Endothelial cell of umbilical vein (primary cell): ENCODE measurements at regions not wholly inside any gene's neighbourhood (a gene's known extent, or its start where the extent isn't known, plus 50 kb on each side); places are given as distances from the start of the nearest gene placed in this dataset.

Source experiments
- BruUV-seq: library from RNA; stranded (reverse); fragments of 400-500 nt; replicated peaks from 2 replicates; lab custom pipeline; 2021; lab: Mats Ljungman, UMichigan
- CTCF ChIA-PET: fragments of 300-600, 350-600 bp; sonication (Branson Sonifier 250); formaldehyde crosslinking; loops from one replicate; lab custom pipeline; 2021; ENCODE audit warnings: antibody characterized with exemption, inconsistent platforms; lab: Charles Lee
- POLR2A ChIA-PET: fragments of 300-600, 350-600 bp; sonication (Branson Sonifier 250); formaldehyde crosslinking; loops from one replicate; lab custom pipeline; 2021; ENCODE audit warnings: antibody characterized with exemption, inconsistent platforms; lab: Charles Lee
- DNase-seq: peaks from one replicate; pipeline ENCODE4 v3.0.0-alpha.2; 2011; ENCODE audit warnings: low read depth, low spot score
- FAIRE-seq: peaks from 2 replicates; lab custom pipeline; 2011; peaks lifted over from hg19 to GRCh38; lab: Jason Lieb, UNC
- H2AFZ ChIP-seq: 2 replicates; pipeline ENCODE4 v1.6.0; 2012; ENCODE audit warnings: low read depth, low read length, control low read depth, inconsistent platforms
- H3K27ac ChIP-seq: 2 replicates; pipeline ENCODE4 v1.5.1; 2011; ENCODE audit warnings: low read depth, mild to moderate bottlenecking, control low read depth, low read length, moderate library complexity; ENCODE audit not compliant: insufficient read depth
- H3K27me3 ChIP-seq, 2 experiments: 2 replicates each; pipeline versions ENCODE4 v1.6.0 to v1.6.1; 2011; ENCODE audit warnings: low read length in 2 of 2, mixed read lengths in 1 of 2; ENCODE audit not compliant: control insufficient read depth in 2 of 2, insufficient read depth in 2 of 2
- H3K36me3 ChIP-seq, 2 experiments: 2 replicates in 1 of 2; 3 replicates in 1 of 2; pipeline ENCODE4 v1.5.1; 2011; ENCODE audit warnings: low read length in 2 of 2, mild to moderate bottlenecking in 1 of 2, moderate library complexity in 1 of 2; ENCODE audit not compliant: control insufficient read depth in 2 of 2, insufficient read depth in 2 of 2; ENCODE audit errors: extremely low read depth in 1 of 2
- H3K4me1 ChIP-seq: 3 replicates; pipeline ENCODE4 v1.5.1; 2011; ENCODE audit warnings: mild to moderate bottlenecking, low read length; ENCODE audit not compliant: control insufficient read depth, insufficient read depth; ENCODE audit errors: extremely low read depth
- H3K4me2 ChIP-seq: 2 replicates; pipeline ENCODE4 v1.6.1; 2011; ENCODE audit warnings: low read length, control low read depth, mixed read lengths; ENCODE audit not compliant: insufficient read depth
- H3K4me3 ChIP-seq, 3 experiments: fragments of 200-600 bp in 1 of 3; sonication (generic), shearing (Covaris generic) in 1 of 3; replicated peaks in 1 of 3; 2 replicates each; pipeline ENCODE4 v1.5.1; 2011 to 2016; ENCODE audit warnings: control low read depth in 3 of 3, low read length in 3 of 3, mild to moderate bottlenecking in 2 of 3, inconsistent platforms in 1 of 3, low read depth in 1 of 3, moderate library complexity in 1 of 3; ENCODE audit not compliant: insufficient read depth in 1 of 3
- H3K79me2 ChIP-seq: 2 replicates; pipeline ENCODE4 v1.6.0; 2012; ENCODE audit warnings: low read length, inconsistent platforms; ENCODE audit not compliant: control insufficient read depth, insufficient read depth
- H3K9ac ChIP-seq: replicated peaks from 2 replicates; pipeline ENCODE3; 2011; ENCODE audit warnings: low read length, control low read depth; ENCODE audit not compliant: insufficient read depth; ENCODE audit errors: extremely low read depth
- H3K9me1 ChIP-seq: replicated peaks from 3 replicates; pipeline ENCODE4 v1.6.0; 2011; ENCODE audit warnings: mild to moderate bottlenecking, low read length; ENCODE audit not compliant: control insufficient read depth, insufficient read depth; ENCODE audit errors: extremely low read depth
- H3K9me3 ChIP-seq: replicated peaks from 2 replicates; pipeline ENCODE4 v1.5.1; 2012; ENCODE audit warnings: low read length, inconsistent platforms; ENCODE audit not compliant: control insufficient read depth, insufficient read depth
- H4K20me1 ChIP-seq: replicated peaks from 2 replicates; pipeline ENCODE3; 2011; ENCODE audit warnings: mild to moderate bottlenecking, low read length; ENCODE audit not compliant: control insufficient read depth, insufficient read depth; ENCODE audit errors: extremely low read depth
- EZH2 ChIP-seq: IDR thresholded peaks from 2 replicates; pipeline ENCODE4 v1.6.1; 2012; ENCODE audit warnings: borderline replicate concordance, low read depth, mild to moderate bottlenecking, moderate library complexity, low read length, inconsistent platforms; ENCODE audit not compliant: severe bottlenecking
- FOS ChIP-seq: IDR thresholded peaks from 2 replicates; pipeline ENCODE4 v1.6.1; 2011; ENCODE audit warnings: mild to moderate bottlenecking, low read length, moderate library complexity, borderline replicate concordance; ENCODE audit not compliant: insufficient read depth
- GATA2 ChIP-seq: IDR thresholded peaks from 2 replicates; pipeline ENCODE4 v1.7.0; 2011; ENCODE audit warnings: low read depth, mild to moderate bottlenecking, moderate library complexity, mixed read lengths, low read length; ENCODE audit not compliant: insufficient read length, insufficient read depth
- JUN ChIP-seq: IDR thresholded peaks from 2 replicates; pipeline ENCODE4 v1.6.1; 2011; ENCODE audit warnings: borderline replicate concordance, low read depth; ENCODE audit not compliant: insufficient read length, insufficient read depth
- MYC ChIP-seq: IDR thresholded peaks from one replicate; pipeline ENCODE4 v1.6.1; 2011; ENCODE audit warnings: mild to moderate bottlenecking, low read depth, low read length
- POLR2A ChIP-seq: IDR thresholded peaks from 2 replicates; pipeline ENCODE4 v1.6.1; 2012; ENCODE audit warnings: low read depth, mild to moderate bottlenecking, control low read depth, low read length
- POLR2AphosphoS5 ChIP-seq: IDR thresholded peaks from 2 replicates; pipeline ENCODE4 v1.6.1; 2012; ENCODE audit warnings: low read depth, mild to moderate bottlenecking, control low read depth, low read length, moderate library complexity; ENCODE audit not compliant: insufficient read depth
- dilution Hi-C: fragments of 300-500 bp; cut with MboI; formaldehyde crosslinking; loops from one replicate; pipeline ENCODE4 v1.15.0; 2019; ENCODE audit warnings: low sequenced_read_pairs; ENCODE audit not compliant: extremely low pct_ligation_motif_present
- intact Hi-C: fragments of 100-400 bp; cut with micrococcal nuclease; formaldehyde crosslinking; loops from one replicate; pipeline ENCODE4 v1.10.0; 2022
- TF ChIP-seq, protein P1 (sequence below): IDR thresholded peaks from 2 replicates; pipeline ENCODE4 v1.6.1; 2011; ENCODE audit not compliant: insufficient read depth, insufficient read length
- TF ChIP-seq, protein P2 (sequence below), 2 donors: IDR thresholded peaks; 1 replicate in 1 of 2; 2 replicates in 1 of 2; pipeline ENCODE4 v1.5.1; 2011; ENCODE audit warnings: low read length in 2 of 2, mild to moderate bottlenecking in 2 of 2, moderate library complexity in 2 of 2, control low read depth in 1 of 2, inconsistent platforms in 1 of 2, low read depth in 1 of 2; ENCODE audit not compliant: insufficient read depth in 1 of 2; ENCODE audit errors: extremely low read depth in 1 of 2

DNA sequence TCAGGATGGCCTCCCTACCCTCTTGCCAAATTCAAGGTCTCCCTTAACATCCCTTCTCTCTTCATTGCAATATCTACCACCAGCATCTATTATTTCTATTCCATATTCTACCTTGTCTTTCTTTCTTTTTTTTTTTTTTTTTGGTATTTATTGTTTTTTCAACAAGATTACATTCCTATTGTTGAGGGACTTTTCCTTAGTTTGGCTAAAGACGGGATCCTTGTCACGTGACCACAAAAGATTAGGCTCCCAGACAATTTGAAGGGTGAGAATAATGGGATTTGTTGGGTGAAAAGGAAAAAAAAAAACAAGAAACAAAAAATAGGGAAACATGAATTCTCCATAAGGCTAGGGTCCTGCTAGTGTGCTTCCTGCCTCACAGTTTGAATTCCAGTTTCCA, 124.3 kb upstream of the MCHR2 start:
- no peak overlapping the region for H3K4me2 ChIP-seq
- CTCF ChIA-PET, result no interaction called here
- no peaks in the 10 kb centered on the region for H3K4me1 ChIP-seq
- no peak overlapping the region for H3K27ac ChIP-seq
- H3K36me3 ChIP-seq, result no peaks in the 10 kb centered on the region
- intact Hi-C loops (loop anchor here (5.0 kb wide), 2 partner anchors 139 to 344 kb away; partner anchors contain the start of gene SIM1), dilution Hi-C loops (loop anchor here (25.0 kb wide), 1 partner anchor 344 kb away; the partner anchor contains the start of gene SIM1)
- H2AFZ ChIP-seq, result no peak overlapping the region
- H3K9me3 ChIP-seq, result no peaks in the 10 kb centered on the region
- FAIRE-seq, result no peak
- BruUV-seq, result no TSS peak
- POLR2A ChIA-PET, result no interaction called here
- H3K79me2 ChIP-seq, result no peaks in the 10 kb centered on the region
- no peaks in the 10 kb centered on the region for H3K9me1 ChIP-seq
- no peak overlapping the region for H3K9ac ChIP-seq
- DNase-seq, result no peak
- H3K4me3 ChIP-seq, result no peak overlapping the region
- TF ChIP-seq POLR2AphosphoS5 (no peak), POLR2A (no peak), EZH2 (no peak), MYC (no peak)
- TF ChIP-seq, protein P1, sequence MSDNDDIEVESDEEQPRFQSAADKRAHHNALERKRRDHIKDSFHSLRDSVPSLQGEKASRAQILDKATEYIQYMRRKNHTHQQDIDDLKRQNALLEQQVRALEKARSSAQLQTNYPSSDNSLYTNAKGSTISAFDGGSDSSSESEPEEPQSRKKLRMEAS, result no peak
- H3K27me3 ChIP-seq, result no peaks in the 10 kb centered on the region
- no peaks in the 10 kb centered on the region for H4K20me1 ChIP-seq

DNA sequence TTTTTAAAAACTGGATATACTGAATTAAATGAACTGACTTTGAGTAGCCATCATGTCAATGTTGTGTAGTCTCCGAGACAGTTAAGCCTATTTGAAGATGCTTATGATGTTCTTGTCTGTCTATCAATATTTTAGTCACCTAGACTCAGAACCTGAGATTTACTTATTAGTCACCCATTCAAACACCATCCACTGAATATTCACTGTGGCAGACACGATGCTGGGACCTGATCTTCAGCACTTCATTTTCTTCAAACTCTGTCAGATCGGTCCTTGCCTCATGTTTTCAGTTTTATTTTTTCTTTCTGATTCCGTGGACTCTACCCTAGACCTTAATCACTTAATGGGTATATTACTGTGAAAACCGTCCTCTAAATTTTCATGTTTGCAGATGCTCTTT, 123.7 kb upstream of the MCHR2 start:
- Histone ChIP-seq H3K27me3 (peaks cover 0 to 3% of the 10 kb centered on the region in 2 experiments), H3K9me3 (no peaks in the 10 kb centered on the region), H2AFZ (no peak overlapping the region), H3K36me3 (no peaks in the 10 kb centered on the region), H3K9me1 (no peaks in the 10 kb centered on the region), H3K9ac (no peak overlapping the region), H3K4me3 (no peak overlapping the region), H3K27ac (no peak overlapping the region), H4K20me1 (no peaks in the 10 kb centered on the region), H3K4me2 (no peak overlapping the region), H3K4me1 (no peaks in the 10 kb centered on the region), H3K79me2 (no peaks in the 10 kb centered on the region)
- DNase-seq (no peak), FAIRE-seq (no peak)
- POLR2A ChIA-PET, result no interaction called here
- no TSS peak for BruUV-seq
- dilution Hi-C loops, result loop anchor here (25.0 kb wide), 1 partner anchor 345 kb away; the partner anchor contains the start of gene SIM1
- TF ChIP-seq EZH2 (no peak), MYC (no peak), POLR2A (no peak), POLR2AphosphoS5 (no peak), JUN (no peak), GATA2 (no peak), FOS (no peak)
- TF ChIP-seq, protein P1, result no peak
- TF ChIP-seq, protein P2, sequence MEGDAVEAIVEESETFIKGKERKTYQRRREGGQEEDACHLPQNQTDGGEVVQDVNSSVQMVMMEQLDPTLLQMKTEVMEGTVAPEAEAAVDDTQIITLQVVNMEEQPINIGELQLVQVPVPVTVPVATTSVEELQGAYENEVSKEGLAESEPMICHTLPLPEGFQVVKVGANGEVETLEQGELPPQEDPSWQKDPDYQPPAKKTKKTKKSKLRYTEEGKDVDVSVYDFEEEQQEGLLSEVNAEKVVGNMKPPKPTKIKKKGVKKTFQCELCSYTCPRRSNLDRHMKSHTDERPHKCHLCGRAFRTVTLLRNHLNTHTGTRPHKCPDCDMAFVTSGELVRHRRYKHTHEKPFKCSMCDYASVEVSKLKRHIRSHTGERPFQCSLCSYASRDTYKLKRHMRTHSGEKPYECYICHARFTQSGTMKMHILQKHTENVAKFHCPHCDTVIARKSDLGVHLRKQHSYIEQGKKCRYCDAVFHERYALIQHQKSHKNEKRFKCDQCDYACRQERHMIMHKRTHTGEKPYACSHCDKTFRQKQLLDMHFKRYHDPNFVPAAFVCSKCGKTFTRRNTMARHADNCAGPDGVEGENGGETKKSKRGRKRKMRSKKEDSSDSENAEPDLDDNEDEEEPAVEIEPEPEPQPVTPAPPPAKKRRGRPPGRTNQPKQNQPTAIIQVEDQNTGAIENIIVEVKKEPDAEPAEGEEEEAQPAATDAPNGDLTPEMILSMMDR (IDR thresholded peaks at IDR 0.05; ENCODE audit: extremely low read depth in 1 of 2, insufficient read depth in 1 of 2, low read depth in 1 of 2, low read length in 2 of 2), result no peak
- intact Hi-C loops, result loop anchor here (2.0 to 5.0 kb wide), 4 partner anchors 140 to 547 kb away; partner anchors contain the start of gene SIM1
- CTCF ChIA-PET, result interaction anchor here (1.0 to 5.3 kb wide), 24 partner anchors 10 to 602 kb away, joined by 3 to 86 read pairs (median 9); partner anchors contain the start of gene SIM1
